ENCODE measurements at regions not wholly inside any gene's neighbourhood (a gene's known extent, or its start where the extent isn't known, plus 50 kb on each side); places are given as distances from the start of the nearest gene placed in this dataset.

DNA sequence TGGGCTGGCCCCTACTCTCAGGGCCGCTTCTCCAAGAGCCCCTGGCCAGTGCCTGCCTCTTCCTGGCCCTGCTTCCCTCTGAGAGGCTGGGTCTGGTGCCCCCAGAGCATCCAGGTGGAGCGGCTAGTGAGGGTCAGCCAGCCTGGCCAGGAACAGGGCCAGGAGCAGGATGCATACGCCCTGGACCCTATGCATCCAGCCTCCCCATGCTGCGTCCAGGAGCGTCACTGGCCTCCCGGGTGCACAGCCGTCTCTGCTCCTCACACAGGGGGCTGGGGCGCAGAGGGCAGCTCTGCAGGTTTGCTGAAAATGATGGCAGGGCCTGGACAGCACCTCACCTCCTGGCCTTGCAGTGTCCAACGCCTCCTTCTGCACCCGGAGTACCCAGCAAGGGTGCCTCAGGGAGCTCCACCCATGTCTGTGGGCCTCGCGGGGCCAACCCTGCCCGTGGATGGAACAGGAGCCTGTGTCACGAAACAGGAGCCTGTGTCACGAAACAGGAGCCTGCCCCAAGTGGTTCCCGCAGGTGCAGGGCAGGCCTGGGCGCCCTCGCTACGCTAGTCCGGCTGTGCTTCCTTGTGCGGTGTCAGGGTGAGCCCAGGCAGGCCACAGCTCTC, 246.2 kb upstream of the PPP2R2D start:
- peak in 1 of 2 donors; percentile 59 for DNase-seq (ENCODE audit: low spot score in 2 of 2)
- intact Hi-C loops (cut with DNase I; ENCODE audit: low total_unique reads), result loop anchor here (5.0 kb wide), 1 partner anchor 62 kb away; no protein-coding TSS in a partner anchor
- H3K27ac ChIP-seq, result peak overlapping the region; percentile 29 to 52
- peaks cover 0 to 30% of the 10 kb centered on the region in 2 donors for H3K27me3 ChIP-seq
- H3K4me3 ChIP-seq, result no peak overlapping the region
- H3K9me3 ChIP-seq, result no peaks in the 10 kb centered on the region
- no peaks in the 10 kb centered on the region for H3K4me1 ChIP-seq
- no peaks in the 10 kb centered on the region for H3K36me3 ChIP-seq
- no peak for TF ChIP-seq POLR2AphosphoS5 (IDR thresholded peaks at IDR 0.05)
- TF ChIP-seq POLR2A (IDR thresholded peaks at IDR 0.05), result no peak
- TF ChIP-seq, protein P1, sequence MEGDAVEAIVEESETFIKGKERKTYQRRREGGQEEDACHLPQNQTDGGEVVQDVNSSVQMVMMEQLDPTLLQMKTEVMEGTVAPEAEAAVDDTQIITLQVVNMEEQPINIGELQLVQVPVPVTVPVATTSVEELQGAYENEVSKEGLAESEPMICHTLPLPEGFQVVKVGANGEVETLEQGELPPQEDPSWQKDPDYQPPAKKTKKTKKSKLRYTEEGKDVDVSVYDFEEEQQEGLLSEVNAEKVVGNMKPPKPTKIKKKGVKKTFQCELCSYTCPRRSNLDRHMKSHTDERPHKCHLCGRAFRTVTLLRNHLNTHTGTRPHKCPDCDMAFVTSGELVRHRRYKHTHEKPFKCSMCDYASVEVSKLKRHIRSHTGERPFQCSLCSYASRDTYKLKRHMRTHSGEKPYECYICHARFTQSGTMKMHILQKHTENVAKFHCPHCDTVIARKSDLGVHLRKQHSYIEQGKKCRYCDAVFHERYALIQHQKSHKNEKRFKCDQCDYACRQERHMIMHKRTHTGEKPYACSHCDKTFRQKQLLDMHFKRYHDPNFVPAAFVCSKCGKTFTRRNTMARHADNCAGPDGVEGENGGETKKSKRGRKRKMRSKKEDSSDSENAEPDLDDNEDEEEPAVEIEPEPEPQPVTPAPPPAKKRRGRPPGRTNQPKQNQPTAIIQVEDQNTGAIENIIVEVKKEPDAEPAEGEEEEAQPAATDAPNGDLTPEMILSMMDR (IDR thresholded peaks at IDR 0.05), result no peak

DNA sequence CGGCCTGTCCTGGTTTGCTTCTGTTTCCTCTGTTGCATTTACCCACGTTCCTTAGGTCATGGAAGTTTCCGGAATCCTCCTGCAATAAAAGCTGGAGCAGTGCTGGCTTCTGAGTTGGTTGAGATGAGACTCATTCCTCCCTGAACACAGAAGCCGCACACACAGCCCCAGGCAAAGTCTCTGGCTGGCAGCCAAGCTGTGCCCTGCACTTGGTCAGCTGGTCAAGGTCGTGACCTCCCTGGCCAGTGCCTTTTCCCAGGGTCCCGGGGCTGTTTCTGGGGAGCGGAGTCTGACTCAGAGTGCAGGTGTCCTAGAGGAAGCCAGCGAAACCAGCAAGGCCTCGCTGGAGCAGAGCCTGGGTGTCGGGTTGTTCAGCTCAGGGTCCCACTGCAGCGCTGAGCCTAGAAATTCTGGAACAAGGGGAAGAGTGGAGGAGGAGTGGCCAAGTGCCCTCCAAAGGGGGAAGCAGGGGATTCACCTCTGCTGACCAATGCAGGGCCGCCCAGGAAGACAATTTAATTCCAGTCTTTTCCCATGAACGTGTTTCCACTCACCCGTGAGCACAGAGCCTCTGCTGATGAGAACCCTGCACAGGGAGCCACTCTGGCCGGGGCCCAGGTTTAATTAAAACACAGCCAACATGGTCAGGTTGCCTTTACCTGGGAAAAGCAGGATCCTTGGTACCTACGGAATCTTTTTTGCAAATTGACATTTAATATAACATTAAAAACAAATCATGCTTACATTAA, 245.5 kb upstream of the PPP2R2D start:
- intact Hi-C loops (cut with DNase I; ENCODE audit: low total_unique reads), result no loop called here
- no peaks in the 10 kb centered on the region for H3K4me1 ChIP-seq
- H3K27ac ChIP-seq, result peak overlapping the region; percentile 29 to 52
- peaks cover 0 to 24% of the 10 kb centered on the region in 2 donors for H3K27me3 ChIP-seq
- H3K36me3 ChIP-seq, result no peaks in the 10 kb centered on the region
- TF ChIP-seq, protein P1 (IDR thresholded peaks at IDR 0.05), result no peak
- TF ChIP-seq POLR2A (IDR thresholded peaks at IDR 0.05) (no peak), POLR2AphosphoS5 (IDR thresholded peaks at IDR 0.05) (no peak)
- no peaks in the 10 kb centered on the region for H3K9me3 ChIP-seq
- peak; percentile 23 to 72 for DNase-seq (ENCODE audit: low spot score in 2 of 2)
- no peak overlapping the region for H3K4me3 ChIP-seq

DNA sequence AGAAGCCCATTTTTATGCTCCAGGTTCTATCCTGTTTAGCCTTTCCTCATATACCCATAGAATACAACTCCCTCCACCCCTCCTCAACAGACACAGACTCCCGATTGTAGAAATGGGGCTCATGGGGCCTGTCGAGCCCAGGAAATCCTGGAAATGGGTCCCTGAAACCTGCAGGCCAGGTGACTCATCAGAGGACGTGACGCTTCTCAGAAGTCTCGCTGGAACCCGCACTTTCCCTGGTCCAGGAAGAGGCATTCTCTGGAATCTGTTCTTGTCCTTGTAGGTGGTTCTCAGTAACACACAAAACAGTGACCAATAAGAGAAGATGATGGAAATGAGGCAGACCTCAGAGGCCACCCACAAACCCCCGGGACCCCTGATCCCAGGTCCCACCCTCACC, 244.8 kb upstream of the PPP2R2D start:
- DNase-seq (ENCODE audit: low spot score in 2 of 2), result no peak
- peaks cover 4% of the 10 kb centered on the region in 2 donors for H3K9me3 ChIP-seq
- TF ChIP-seq, protein P1 (IDR thresholded peaks at IDR 0.05), result no peak
- TF ChIP-seq POLR2AphosphoS5 (IDR thresholded peaks at IDR 0.05) (no peak), POLR2A (IDR thresholded peaks at IDR 0.05) (no peak)
- no peak overlapping the region for H3K27ac ChIP-seq
- H3K27me3 ChIP-seq, result peaks cover 0 to 17% of the 10 kb centered on the region in 2 donors
- H3K4me3 ChIP-seq, result no peak overlapping the region
- no peaks in the 10 kb centered on the region for H3K36me3 ChIP-seq
- intact Hi-C loops (cut with DNase I; ENCODE audit: low total_unique reads), result no loop called here
- no peaks in the 10 kb centered on the region for H3K4me1 ChIP-seq

DNA sequence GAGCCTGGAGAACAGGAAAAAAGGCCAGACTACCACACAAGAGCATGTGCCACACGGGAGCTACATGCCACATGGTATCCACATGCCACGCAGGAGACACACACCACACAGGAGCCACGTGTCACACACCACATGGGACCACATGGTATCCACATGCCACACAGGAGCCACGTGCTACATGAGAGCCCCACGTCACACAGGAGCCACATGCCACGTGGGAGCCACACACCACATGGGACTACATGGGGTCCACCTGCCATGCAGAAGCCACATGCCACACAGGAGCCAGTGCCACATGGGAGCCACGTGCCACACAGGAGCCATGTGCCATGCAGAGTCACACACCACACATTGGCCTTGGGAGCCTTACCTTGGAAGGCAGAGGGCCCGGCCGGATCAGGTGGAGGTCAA, 244.4 kb upstream of the PPP2R2D start:
- no peak for DNase-seq (ENCODE audit: low spot score in 2 of 2)
- H3K27me3 ChIP-seq, result peaks cover 0 to 14% of the 10 kb centered on the region in 2 donors
- H3K36me3 ChIP-seq, result no peaks in the 10 kb centered on the region
- TF ChIP-seq POLR2AphosphoS5 (IDR thresholded peaks at IDR 0.05), result no peak
- H3K4me1 ChIP-seq, result no peaks in the 10 kb centered on the region
- H3K9me3 ChIP-seq, result peaks cover 4% of the 10 kb centered on the region in 2 donors
- H3K4me3 ChIP-seq, result no peak overlapping the region
- no peak overlapping the region for H3K27ac ChIP-seq
- intact Hi-C loops (cut with DNase I; ENCODE audit: low total_unique reads), result no loop called here

DNA sequence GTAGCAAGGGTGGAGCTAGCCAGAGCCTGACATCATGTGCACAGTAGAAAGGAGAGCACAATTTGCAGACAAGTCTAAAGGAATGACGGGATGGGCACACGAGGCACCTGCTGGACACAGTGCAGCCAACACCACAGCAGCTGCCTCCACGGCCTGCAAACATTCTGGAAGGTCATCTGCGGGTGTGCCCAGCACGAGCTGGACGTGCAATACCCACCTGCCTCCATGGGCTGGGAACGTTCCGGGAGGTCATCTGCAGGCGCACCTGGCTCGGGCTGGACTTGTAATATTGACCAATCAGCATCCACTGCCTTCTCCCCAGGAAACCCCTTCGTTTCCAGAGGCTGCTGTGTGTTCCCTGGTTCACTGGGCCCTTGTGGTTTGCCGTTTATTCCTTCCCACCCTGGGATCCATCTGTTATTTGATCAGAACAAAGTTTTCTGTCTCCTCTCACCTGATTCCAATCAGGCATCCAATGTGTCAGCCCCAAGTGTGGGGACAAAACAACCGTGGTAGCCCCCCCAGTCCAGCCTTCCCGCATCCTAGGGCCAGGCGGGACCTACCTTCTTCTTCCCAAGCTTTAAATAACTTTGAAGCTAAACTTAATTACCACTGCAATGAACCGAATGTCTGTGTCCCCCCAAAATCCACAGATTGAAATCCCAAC, 243.4 kb upstream of the PPP2R2D start:
- H3K9me3 ChIP-seq, result peaks cover 4% of the 10 kb centered on the region in 2 donors
- intact Hi-C loops (cut with DNase I; ENCODE audit: low total_unique reads), result no loop called here
- no peak overlapping the region for H3K27ac ChIP-seq
- peak in 1 of 2 donors; percentile 27 for DNase-seq (ENCODE audit: low spot score in 2 of 2)
- H3K36me3 ChIP-seq, result no peaks in the 10 kb centered on the region
- H3K4me3 ChIP-seq, result no peak overlapping the region
- H3K4me1 ChIP-seq, result no peaks in the 10 kb centered on the region
- no peak for TF ChIP-seq POLR2AphosphoS5 (IDR thresholded peaks at IDR 0.05)
- no peak for TF ChIP-seq POLR2A (IDR thresholded peaks at IDR 0.05)
- TF ChIP-seq, protein P1 (IDR thresholded peaks at IDR 0.05), result no peak
- H3K27me3 ChIP-seq, result peaks cover 0 to 6% of the 10 kb centered on the region in 2 donors
